Right lobe of liver (tissue), 4 donors: ENCODE measurements at regions not wholly inside any gene's neighbourhood (a gene's known extent, or its start where the extent isn't known, plus 50 kb on each side); places are given as distances from the start of the nearest gene placed in this dataset.
"Not testable (repeated sequence)": the region's sequence is repeated elsewhere in the genome, so short reads cannot be mapped to it uniquely, and the experiment has no call there.

Source experiments
- POLR2A ChIP-seq: fragments of 450-650 bp; IDR thresholded peaks from one replicate; pipeline ENCODE4 v1.6.1; 2017; ENCODE audit warnings: antibody characterized with exemption, mild to moderate bottlenecking
- TF ChIP-seq, protein P1 (sequence below), 4 donors: fragments of 200-600 bp in 3 of 4; fragments of 450-650 bp in 1 of 4; IDR thresholded peaks; one replicate each; pipeline versions ENCODE4 v1.5.1 to v1.8.0; 2016 to 2022; ENCODE audit warnings: antibody characterized with exemption in 4 of 4, mild to moderate bottlenecking in 2 of 4
- donor health status: DM: no; HTN: no; CAD: no.
- donor health status: DM: no; HTN: no; CAD: no.
- donor health status: DM: no; HTN: yes; CAD: no.

- TF ChIP-seq, protein P1, sequence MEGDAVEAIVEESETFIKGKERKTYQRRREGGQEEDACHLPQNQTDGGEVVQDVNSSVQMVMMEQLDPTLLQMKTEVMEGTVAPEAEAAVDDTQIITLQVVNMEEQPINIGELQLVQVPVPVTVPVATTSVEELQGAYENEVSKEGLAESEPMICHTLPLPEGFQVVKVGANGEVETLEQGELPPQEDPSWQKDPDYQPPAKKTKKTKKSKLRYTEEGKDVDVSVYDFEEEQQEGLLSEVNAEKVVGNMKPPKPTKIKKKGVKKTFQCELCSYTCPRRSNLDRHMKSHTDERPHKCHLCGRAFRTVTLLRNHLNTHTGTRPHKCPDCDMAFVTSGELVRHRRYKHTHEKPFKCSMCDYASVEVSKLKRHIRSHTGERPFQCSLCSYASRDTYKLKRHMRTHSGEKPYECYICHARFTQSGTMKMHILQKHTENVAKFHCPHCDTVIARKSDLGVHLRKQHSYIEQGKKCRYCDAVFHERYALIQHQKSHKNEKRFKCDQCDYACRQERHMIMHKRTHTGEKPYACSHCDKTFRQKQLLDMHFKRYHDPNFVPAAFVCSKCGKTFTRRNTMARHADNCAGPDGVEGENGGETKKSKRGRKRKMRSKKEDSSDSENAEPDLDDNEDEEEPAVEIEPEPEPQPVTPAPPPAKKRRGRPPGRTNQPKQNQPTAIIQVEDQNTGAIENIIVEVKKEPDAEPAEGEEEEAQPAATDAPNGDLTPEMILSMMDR (IDR thresholded peaks at IDR 0.05) = not testable (repeated sequence)
- TF ChIP-seq POLR2A = not testable (repeated sequence)
These were observed 672.7 kb upstream of the CTNND2 start for GRCh38 chr5:12576953-12577352.
